GM12878 (cell line): ENCODE measurements at regions not wholly inside any gene's neighbourhood (a gene's known extent, or its start where the extent isn't known, plus 50 kb on each side); places are given as distances from the start of the nearest gene placed in this dataset.

Experiments
- BACH1 ChIP-seq: fragments of 450-650 bp; IDR thresholded peaks from 2 replicates; pipeline ENCODE4 v1.6.1; 2017; ENCODE audit warnings: mild to moderate bottlenecking, borderline replicate concordance
- BMI1 ChIP-seq: fragments of 450-650 bp; IDR thresholded peaks from 2 replicates; pipeline ENCODE4 v1.6.1; 2016; ENCODE audit warnings: mild to moderate bottlenecking, moderate library complexity, borderline replicate concordance
- CBX5 ChIP-seq: sonication (generic); IDR thresholded peaks from 2 replicates; pipeline ENCODE4 v1.6.1; 2016; ENCODE audit warnings: low read depth, moderate library complexity, mild to moderate bottlenecking, inconsistent platforms
- EGR1 ChIP-seq, 2 experiments: IDR thresholded peaks; 1 replicate in 1 of 2; 2 replicates in 1 of 2; pipeline ENCODE4 v1.6.1; 2011 to 2012; ENCODE audit warnings: low read depth in 2 of 2, low read length in 2 of 2, borderline replicate concordance in 1 of 2, mild to moderate bottlenecking in 1 of 2, moderate library complexity in 1 of 2
- GATAD2B ChIP-seq: fragments of 450-650 bp; conservative IDR thresholded peaks from 2 replicates; pipeline ENCODE4 v1.6.1; 2017; ENCODE audit warnings: low read depth, mild to moderate bottlenecking, moderate library complexity
- IKZF1 ChIP-seq: fragments of 450-650 bp; conservative IDR thresholded peaks from 2 replicates; pipeline ENCODE4 v1.6.1; 2017; ENCODE audit warnings: antibody characterized with exemption, mild to moderate bottlenecking
- KDM1A ChIP-seq: fragments of 200-600 bp; sonication (generic); IDR thresholded peaks from 2 replicates; pipeline ENCODE4 v1.6.1; 2016; ENCODE audit warnings: borderline replicate concordance
- NBN ChIP-seq: fragments of 450-650 bp; IDR thresholded peaks from 2 replicates; pipeline ENCODE4 v1.6.1; 2016
- NFYB ChIP-seq: IDR thresholded peaks from 2 replicates; pipeline ENCODE4 v1.6.1; 2011; ENCODE audit warnings: low read depth, mild to moderate bottlenecking, low read length, improper control_type of control experiment, moderate library complexity; ENCODE audit not compliant: insufficient read depth
- NR2C2 ChIP-seq: IDR thresholded peaks from 2 replicates; pipeline ENCODE4 v1.6.1; 2011; ENCODE audit warnings: borderline replicate concordance, low read depth; ENCODE audit not compliant: control insufficient read depth, insufficient read length
- RFX5 ChIP-seq: IDR thresholded peaks from 2 replicates; pipeline ENCODE4 v1.6.1; 2011; ENCODE audit warnings: low read depth, low read length, improper control_type of control experiment
- SIN3A ChIP-seq: IDR thresholded peaks from 2 replicates; pipeline ENCODE4 v1.6.1; 2012; ENCODE audit warnings: low read depth, low read length, improper control_type of control experiment
- SP1 ChIP-seq: IDR thresholded peaks from one replicate; pipeline ENCODE4 v1.6.1; 2011; ENCODE audit warnings: low read depth, low read length
- SRF ChIP-seq, 2 experiments: IDR thresholded peaks; 2 replicates each; pipeline ENCODE4 v1.6.1; 2011; ENCODE audit warnings: low read depth in 2 of 2, low read length in 2 of 2, mild to moderate bottlenecking in 1 of 2, moderate library complexity in 1 of 2
- SUPT20H ChIP-seq: IDR thresholded peaks from 2 replicates; pipeline ENCODE4 v1.6.1; 2011; ENCODE audit warnings: low read depth, mild to moderate bottlenecking, low read length, moderate library complexity, borderline replicate concordance; ENCODE audit not compliant: control insufficient read depth
- TBL1XR1 ChIP-seq: IDR thresholded peaks from 2 replicates; pipeline ENCODE4 v1.6.1; 2012; ENCODE audit warnings: low read depth, low read length, improper control_type of control experiment
- YY1 ChIP-seq: IDR thresholded peaks from 2 replicates; pipeline ENCODE4 v1.6.1; 2011; ENCODE audit warnings: low read depth, mild to moderate bottlenecking, low read length
- ZBED1 ChIP-seq: IDR thresholded peaks from 2 replicates; pipeline ENCODE4 v1.6.1; 2016; ENCODE audit warnings: borderline replicate concordance
- ZNF207 ChIP-seq: fragments of 450-650 bp; IDR thresholded peaks from 2 replicates; pipeline ENCODE4 v1.6.1; 2014; ENCODE audit warnings: antibody characterized with exemption, mild to moderate bottlenecking, borderline replicate concordance
- ZNF24 ChIP-seq: fragments of 450-650 bp; IDR thresholded peaks from 2 replicates; pipeline ENCODE4 v1.6.1; 2017; ENCODE audit warnings: antibody characterized with exemption, mild to moderate bottlenecking
- ZNF384 ChIP-seq: IDR thresholded peaks from 2 replicates; pipeline ENCODE4 v1.6.1; 2012; ENCODE audit warnings: low read depth, mild to moderate bottlenecking, low read length, improper control_type of control experiment, borderline replicate concordance
- TF ChIP-seq, protein P1 (sequence below): IDR thresholded peaks from 2 replicates; pipeline ENCODE4 v1.6.1; 2011; ENCODE audit warnings: borderline replicate concordance, low read depth, mild to moderate bottlenecking, moderate library complexity, low read length; ENCODE audit not compliant: insufficient read depth, poor library complexity, severe bottlenecking
- TF ChIP-seq, protein P2 (sequence below): fragments of 150-350 bp; IDR thresholded peaks from 2 replicates; pipeline ENCODE4 v1.6.1; 2014; ENCODE audit warnings: mild to moderate bottlenecking, low read depth, low read length
- TF ChIP-seq, protein P3 (sequence below): fragments of 450-650 bp; formaldehyde crosslinking; IDR thresholded peaks from 2 replicates; pipeline ENCODE4 v1.4.0; 2022; ENCODE audit warnings: mild to moderate bottlenecking, moderate library complexity
- TF ChIP-seq, protein P4 (sequence below), 3 experiments: IDR thresholded peaks in 2 of 3; conservative IDR thresholded peaks in 1 of 3; 2 replicates each; pipeline ENCODE4 v1.5.1; 2011; ENCODE audit warnings: low read depth in 3 of 3, low read length in 3 of 3, mild to moderate bottlenecking in 3 of 3, control low read depth in 2 of 3, moderate library complexity in 2 of 3, inconsistent platforms in 1 of 3, mixed read lengths in 1 of 3; ENCODE audit not compliant: control insufficient read depth in 2 of 3, insufficient read depth in 1 of 3; ENCODE audit errors: extremely low read depth in 1 of 3

DNA sequence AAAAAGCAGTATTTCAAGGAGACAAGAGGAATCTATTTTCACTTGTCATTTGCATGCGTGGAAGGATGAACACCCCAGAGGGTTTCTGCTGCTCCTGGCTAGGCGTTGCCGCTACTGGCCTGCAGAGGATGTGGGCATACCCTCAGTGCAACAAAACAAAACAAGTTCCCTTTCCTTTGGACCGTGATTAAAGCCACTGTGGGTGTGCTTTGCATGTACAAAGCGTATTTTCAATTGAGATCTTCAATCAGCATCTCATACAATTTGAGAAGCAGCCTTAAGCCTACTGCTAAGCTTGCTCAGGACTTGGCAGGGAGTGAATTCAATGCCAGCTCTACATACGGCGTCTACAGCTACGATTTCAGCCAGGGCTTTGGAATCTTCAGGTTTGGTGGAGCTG lies 298.4 kb downstream of the LPIN1 start (continued):
- TF ChIP-seq, protein P1, sequence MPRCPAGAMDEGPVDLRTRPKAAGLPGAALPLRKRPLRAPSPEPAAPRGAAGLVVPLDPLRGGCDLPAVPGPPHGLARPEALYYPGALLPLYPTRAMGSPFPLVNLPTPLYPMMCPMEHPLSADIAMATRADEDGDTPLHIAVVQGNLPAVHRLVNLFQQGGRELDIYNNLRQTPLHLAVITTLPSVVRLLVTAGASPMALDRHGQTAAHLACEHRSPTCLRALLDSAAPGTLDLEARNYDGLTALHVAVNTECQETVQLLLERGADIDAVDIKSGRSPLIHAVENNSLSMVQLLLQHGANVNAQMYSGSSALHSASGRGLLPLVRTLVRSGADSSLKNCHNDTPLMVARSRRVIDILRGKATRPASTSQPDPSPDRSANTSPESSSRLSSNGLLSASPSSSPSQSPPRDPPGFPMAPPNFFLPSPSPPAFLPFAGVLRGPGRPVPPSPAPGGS, result no peak
- TF ChIP-seq RFX5, result no peak
- TF ChIP-seq SP1, result no peak
- TF ChIP-seq, protein P2, sequence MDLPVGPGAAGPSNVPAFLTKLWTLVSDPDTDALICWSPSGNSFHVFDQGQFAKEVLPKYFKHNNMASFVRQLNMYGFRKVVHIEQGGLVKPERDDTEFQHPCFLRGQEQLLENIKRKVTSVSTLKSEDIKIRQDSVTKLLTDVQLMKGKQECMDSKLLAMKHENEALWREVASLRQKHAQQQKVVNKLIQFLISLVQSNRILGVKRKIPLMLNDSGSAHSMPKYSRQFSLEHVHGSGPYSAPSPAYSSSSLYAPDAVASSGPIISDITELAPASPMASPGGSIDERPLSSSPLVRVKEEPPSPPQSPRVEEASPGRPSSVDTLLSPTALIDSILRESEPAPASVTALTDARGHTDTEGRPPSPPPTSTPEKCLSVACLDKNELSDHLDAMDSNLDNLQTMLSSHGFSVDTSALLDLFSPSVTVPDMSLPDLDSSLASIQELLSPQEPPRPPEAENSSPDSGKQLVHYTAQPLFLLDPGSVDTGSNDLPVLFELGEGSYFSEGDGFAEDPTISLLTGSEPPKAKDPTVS, result no peak
- TF ChIP-seq NBN, result no peak
- TF ChIP-seq YY1, result 0 out of 2 replicates have a peak, but pooled peaks have one; percentile 5
- TF ChIP-seq, protein P3, sequence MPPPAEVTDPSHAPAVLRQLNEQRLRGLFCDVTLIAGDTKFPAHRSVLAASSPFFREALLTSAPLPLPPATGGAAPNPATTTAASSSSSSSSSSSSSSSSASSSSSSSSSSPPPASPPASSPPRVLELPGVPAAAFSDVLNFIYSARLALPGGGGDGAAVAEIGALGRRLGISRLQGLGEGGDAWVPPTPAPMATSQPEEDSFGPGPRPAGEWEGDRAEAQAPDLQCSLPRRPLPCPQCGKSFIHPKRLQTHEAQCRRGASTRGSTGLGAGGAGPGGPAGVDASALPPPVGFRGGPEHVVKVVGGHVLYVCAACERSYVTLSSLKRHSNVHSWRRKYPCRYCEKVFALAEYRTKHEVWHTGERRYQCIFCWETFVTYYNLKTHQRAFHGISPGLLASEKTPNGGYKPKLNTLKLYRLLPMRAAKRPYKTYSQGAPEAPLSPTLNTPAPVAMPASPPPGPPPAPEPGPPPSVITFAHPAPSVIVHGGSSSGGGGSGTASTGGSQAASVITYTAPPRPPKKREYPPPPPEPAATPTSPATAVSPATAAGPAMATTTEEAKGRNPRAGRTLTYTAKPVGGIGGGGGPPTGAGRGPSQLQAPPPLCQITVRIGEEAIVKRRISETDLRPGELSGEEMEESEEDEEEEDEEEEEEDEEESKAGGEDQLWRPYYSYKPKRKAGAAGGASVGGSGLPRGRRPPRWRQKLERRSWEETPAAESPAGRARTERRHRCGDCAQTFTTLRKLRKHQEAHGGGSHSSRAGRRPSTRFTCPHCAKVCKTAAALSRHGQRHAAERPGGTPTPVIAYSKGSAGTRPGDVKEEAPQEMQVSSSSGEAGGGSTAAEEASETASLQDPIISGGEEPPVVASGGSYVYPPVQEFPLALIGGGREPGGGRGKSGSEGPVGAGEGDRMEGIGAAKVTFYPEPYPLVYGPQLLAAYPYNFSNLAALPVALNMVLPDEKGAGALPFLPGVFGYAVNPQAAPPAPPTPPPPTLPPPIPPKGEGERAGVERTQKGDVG (CRISPR knock-in tag), result no peak
- no peak for TF ChIP-seq SIN3A
- no peak for TF ChIP-seq TBL1XR1
- no peak for TF ChIP-seq NR2C2
- TF ChIP-seq ZNF24, result no peak
- TF ChIP-seq IKZF1, result peak; percentile 22
- no peak for TF ChIP-seq KDM1A
- no peak for TF ChIP-seq CBX5
- TF ChIP-seq EGR1 (IDR thresholded peaks at IDR 0.05; ENCODE audit: borderline replicate concordance in 1 of 2, low read depth in 2 of 2, low read length in 2 of 2), result no peak
- TF ChIP-seq ZNF207, result no peak
- TF ChIP-seq GATAD2B, result no peak
- TF ChIP-seq, protein P4, sequence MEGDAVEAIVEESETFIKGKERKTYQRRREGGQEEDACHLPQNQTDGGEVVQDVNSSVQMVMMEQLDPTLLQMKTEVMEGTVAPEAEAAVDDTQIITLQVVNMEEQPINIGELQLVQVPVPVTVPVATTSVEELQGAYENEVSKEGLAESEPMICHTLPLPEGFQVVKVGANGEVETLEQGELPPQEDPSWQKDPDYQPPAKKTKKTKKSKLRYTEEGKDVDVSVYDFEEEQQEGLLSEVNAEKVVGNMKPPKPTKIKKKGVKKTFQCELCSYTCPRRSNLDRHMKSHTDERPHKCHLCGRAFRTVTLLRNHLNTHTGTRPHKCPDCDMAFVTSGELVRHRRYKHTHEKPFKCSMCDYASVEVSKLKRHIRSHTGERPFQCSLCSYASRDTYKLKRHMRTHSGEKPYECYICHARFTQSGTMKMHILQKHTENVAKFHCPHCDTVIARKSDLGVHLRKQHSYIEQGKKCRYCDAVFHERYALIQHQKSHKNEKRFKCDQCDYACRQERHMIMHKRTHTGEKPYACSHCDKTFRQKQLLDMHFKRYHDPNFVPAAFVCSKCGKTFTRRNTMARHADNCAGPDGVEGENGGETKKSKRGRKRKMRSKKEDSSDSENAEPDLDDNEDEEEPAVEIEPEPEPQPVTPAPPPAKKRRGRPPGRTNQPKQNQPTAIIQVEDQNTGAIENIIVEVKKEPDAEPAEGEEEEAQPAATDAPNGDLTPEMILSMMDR (IDR thresholded peaks at IDR 0.05 in 2 of 3, conservative IDR thresholded peaks at IDR 0.05 in 1 of 3; ENCODE audit: control insufficient read depth in 2 of 3, extremely low read depth in 1 of 3, insufficient read depth in 1 of 3, low read depth in 3 of 3, low read length in 3 of 3), result peak in 1 of 3 experiments; percentile 24; a peak in 1 of 6 replicates
- no peak for TF ChIP-seq SUPT20H
- no peak for TF ChIP-seq ZNF384
- no peak for TF ChIP-seq SRF (IDR thresholded peaks at IDR 0.05; ENCODE audit: low read depth in 2 of 2, low read length in 2 of 2)
- TF ChIP-seq BACH1, result no peak
- TF ChIP-seq ZBED1, result no peak
- TF ChIP-seq BMI1, result no peak
- no peak for TF ChIP-seq NFYB
